MCF 10A (cell line): ENCODE measurements at regions not wholly inside any gene's neighbourhood (a gene's known extent, or its start where the extent isn't known, plus 50 kb on each side); places are given as distances from the start of the nearest gene placed in this dataset.

ENCODE experiments used
- BruUV-seq: library from RNA; stranded (reverse); fragments of 400-500 nt; replicated peaks from 2 replicates; lab custom pipeline; 2021; lab: Mats Ljungman, UMichigan
- CTCF ChIA-PET: fragments of 300-600 bp; sonication (Branson Sonifier 250); formaldehyde crosslinking; extraction: SDS; loops from one replicate; lab custom pipeline; 2021; ENCODE audit warnings: antibody characterized with exemption, inconsistent platforms; lab: Yijun Ruan, JAX
- POLR2A ChIA-PET: fragments of 300-600, 350-650 bp; sonication (Branson Sonifier 250); formaldehyde crosslinking; extraction: SDS; loops from one replicate; lab custom pipeline; 2020; ENCODE audit warnings: antibody characterized with exemption, inconsistent platforms; lab: Yijun Ruan, JAX
- DNase-seq: peaks from one replicate; pipeline ENCODE4 v3.0.0-alpha.2; 2018; ENCODE audit not compliant: unreplicated experiment
- H3K27ac Mint-ChIP-seq: one replicate; pipeline ENCODE4 v1.8.0; 2022; ENCODE audit warnings: mild to moderate bottlenecking, low read depth, mixed read lengths; ENCODE audit not compliant: unreplicated experiment
- H3K27me3 Mint-ChIP-seq: one replicate; pipeline ENCODE4 v1.8.0; 2022; ENCODE audit warnings: mixed read lengths; ENCODE audit not compliant: insufficient read depth, unreplicated experiment
- H3K36me3 Mint-ChIP-seq: one replicate; pipeline ENCODE4 v1.8.0; 2022; ENCODE audit warnings: mild to moderate bottlenecking, moderate library complexity, mixed read lengths; ENCODE audit not compliant: insufficient read depth, unreplicated experiment
- H3K4me1 Mint-ChIP-seq: one replicate; pipeline ENCODE4 v1.8.0; 2022; ENCODE audit warnings: mixed read lengths; ENCODE audit not compliant: insufficient read depth, unreplicated experiment
- H3K4me3 Mint-ChIP-seq: one replicate; pipeline ENCODE4 v1.8.0; 2022; ENCODE audit warnings: mild to moderate bottlenecking, moderate library complexity, mixed read lengths; ENCODE audit not compliant: unreplicated experiment
- H3K9me3 Mint-ChIP-seq: one replicate; pipeline ENCODE4 v1.8.0; 2022; ENCODE audit warnings: mixed read lengths; ENCODE audit not compliant: unreplicated experiment
- intact Hi-C: fragments of 100-400 bp; cut with micrococcal nuclease; formaldehyde crosslinking; loops from 2 replicates; pipeline ENCODE4 v1.14.1; 2022
- TF ChIP-seq, protein P1 (sequence below): fragments of 200-600 bp; IDR thresholded peaks from one replicate; pipeline ENCODE4 v1.8.0; 2022; ENCODE audit warnings: antibody characterized with exemption, mild to moderate bottlenecking; ENCODE audit not compliant: unreplicated experiment

DNA sequence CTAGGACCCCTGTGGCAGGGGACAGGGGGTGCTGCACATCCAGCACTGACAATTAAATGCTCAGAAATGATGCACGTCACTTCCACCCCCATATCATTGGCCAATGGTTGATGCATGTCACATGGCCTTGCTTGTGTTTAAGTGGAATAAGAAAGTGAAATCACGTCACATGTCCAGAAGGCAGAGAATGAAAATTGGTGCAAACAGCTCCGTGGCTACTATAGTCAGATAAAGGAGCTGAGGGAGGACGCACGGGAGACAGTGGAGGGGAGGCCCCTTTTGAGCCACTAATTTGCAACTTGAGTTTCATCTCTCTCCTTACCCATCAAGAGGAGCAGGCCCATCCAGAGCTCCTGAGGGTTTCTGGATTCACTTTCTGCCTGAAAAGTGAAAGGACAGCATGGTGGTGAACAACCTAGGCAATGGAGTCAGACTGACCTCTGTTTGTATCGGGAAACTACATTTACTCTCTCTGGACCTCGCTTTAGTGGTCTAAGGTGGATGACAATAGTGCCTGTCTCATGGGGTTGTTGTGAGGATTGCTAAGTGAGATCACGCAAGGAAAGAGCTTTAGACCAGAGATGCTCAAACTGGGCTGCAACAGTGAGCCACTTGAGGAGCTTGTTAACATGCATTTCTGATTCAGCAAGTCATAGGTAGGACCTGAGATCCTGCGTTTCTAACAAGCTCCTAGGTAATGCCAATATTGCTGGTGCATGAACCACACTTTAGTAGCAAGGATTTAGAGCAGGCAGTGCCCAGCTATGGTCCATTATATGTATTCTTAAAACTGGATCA is 133.9 kb upstream of the ADRA1B start:
- ChIA-PET POLR2A (interaction anchor here (0.8 kb wide), 2 partner anchors 11 to 1227 kb away, joined by 3 read pairs; no protein-coding TSS in a partner anchor), CTCF (interaction anchor here (0.6 to 1.7 kb wide), 3 partner anchors 9 to 202 kb away, joined by 4 read pairs; no protein-coding TSS in a partner anchor)
- Mint-ChIP-seq H3K27me3 (no peaks in the 10 kb centered on the region), H3K4me1 (peaks cover 42% of the 10 kb centered on the region), H3K4me3 (no peak overlapping the region), H3K27ac (no peak overlapping the region), H3K9me3 (no peaks in the 10 kb centered on the region), H3K36me3 (no peaks in the 10 kb centered on the region)
- no peak for DNase-seq
- TF ChIP-seq, protein P1, sequence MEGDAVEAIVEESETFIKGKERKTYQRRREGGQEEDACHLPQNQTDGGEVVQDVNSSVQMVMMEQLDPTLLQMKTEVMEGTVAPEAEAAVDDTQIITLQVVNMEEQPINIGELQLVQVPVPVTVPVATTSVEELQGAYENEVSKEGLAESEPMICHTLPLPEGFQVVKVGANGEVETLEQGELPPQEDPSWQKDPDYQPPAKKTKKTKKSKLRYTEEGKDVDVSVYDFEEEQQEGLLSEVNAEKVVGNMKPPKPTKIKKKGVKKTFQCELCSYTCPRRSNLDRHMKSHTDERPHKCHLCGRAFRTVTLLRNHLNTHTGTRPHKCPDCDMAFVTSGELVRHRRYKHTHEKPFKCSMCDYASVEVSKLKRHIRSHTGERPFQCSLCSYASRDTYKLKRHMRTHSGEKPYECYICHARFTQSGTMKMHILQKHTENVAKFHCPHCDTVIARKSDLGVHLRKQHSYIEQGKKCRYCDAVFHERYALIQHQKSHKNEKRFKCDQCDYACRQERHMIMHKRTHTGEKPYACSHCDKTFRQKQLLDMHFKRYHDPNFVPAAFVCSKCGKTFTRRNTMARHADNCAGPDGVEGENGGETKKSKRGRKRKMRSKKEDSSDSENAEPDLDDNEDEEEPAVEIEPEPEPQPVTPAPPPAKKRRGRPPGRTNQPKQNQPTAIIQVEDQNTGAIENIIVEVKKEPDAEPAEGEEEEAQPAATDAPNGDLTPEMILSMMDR = no peak
- intact Hi-C loops = no loop called here
- BruUV-seq = no TSS peak

DNA sequence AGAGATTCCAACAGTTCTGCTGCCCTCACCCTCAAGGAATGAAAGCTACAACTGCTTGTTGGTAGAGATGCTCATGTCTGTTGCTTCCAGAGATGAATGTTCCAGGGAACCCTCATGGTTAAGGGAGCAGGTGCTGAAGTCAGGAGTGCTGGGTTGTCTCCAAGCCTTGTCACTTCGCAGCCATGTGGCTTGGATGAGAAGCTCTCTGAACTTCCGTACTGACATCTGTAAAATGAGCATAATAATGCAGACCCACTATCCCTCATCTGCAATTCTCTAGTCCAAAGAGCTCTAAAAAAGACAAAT is 133.3 kb upstream of the ADRA1B start:
- ChIA-PET CTCF (interaction anchor here (0.6 to 1.7 kb wide), 2 partner anchors 21 to 202 kb away, joined by 4 read pairs; no protein-coding TSS in a partner anchor), POLR2A (no interaction called here)
- intact Hi-C loops = no loop called here
- peaks cover 47% of the 10 kb centered on the region for H3K4me1 Mint-ChIP-seq
- no peaks in the 10 kb centered on the region for H3K9me3 Mint-ChIP-seq
- H3K4me3 Mint-ChIP-seq = no peak overlapping the region
- H3K36me3 Mint-ChIP-seq = no peaks in the 10 kb centered on the region
- no peak overlapping the region for H3K27ac Mint-ChIP-seq
- TF ChIP-seq, protein P1 = no peak
- H3K27me3 Mint-ChIP-seq = no peaks in the 10 kb centered on the region
- BruUV-seq = no TSS peak
- DNase-seq = no peak

DNA sequence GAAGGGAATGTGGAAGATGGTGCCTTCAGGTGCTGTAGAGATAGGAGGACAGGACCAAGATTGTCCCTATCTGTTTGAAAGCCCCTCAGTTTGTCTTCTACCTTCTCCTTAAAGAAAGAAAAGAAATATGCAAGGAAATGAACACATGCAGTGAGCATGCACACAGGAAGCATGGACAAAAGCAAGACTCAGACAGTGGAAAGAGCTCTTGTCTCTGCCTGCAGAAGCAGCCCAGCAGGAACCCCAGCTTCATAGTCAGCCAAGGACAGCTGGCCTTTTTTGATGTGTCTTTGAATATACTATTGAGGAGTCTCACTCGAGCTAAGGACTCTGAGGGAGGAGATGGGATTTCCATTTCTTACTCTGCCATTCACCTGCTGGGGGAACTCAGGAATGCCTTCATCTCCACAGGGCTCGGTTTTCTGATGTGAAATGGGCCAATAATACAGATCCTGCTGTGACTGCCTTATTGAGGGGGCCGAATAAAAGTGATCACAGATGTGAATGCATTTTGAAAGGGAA is 132.5 kb upstream of the ADRA1B start:
- TF ChIP-seq, protein P1 = no peak
- no TSS peak for BruUV-seq
- no peaks in the 10 kb centered on the region for H3K36me3 Mint-ChIP-seq
- no peak overlapping the region for H3K27ac Mint-ChIP-seq
- ChIA-PET CTCF (no interaction called here), POLR2A (no interaction called here)
- intact Hi-C loops = no loop called here
- no peaks in the 10 kb centered on the region for H3K27me3 Mint-ChIP-seq
- no peak for DNase-seq
- peaks cover 41% of the 10 kb centered on the region for H3K4me1 Mint-ChIP-seq
- H3K9me3 Mint-ChIP-seq = no peaks in the 10 kb centered on the region
- H3K4me3 Mint-ChIP-seq = no peak overlapping the region

GRCh38 chr5:159784993-159785392 is 131.3 kb upstream of the ADRA1B start:
- no TSS peak for BruUV-seq
- H3K4me3 Mint-ChIP-seq = no peak overlapping the region
- H3K4me1 Mint-ChIP-seq = peaks cover 34% of the 10 kb centered on the region
- intact Hi-C loops = no loop called here
- no peaks in the 10 kb centered on the region for H3K9me3 Mint-ChIP-seq
- peak overlapping the region; percentile 24 for H3K27ac Mint-ChIP-seq
- CTCF ChIA-PET = no interaction called here
- no peaks in the 10 kb centered on the region for H3K36me3 Mint-ChIP-seq
- TF ChIP-seq, protein P1 = no peak
- no peaks in the 10 kb centered on the region for H3K27me3 Mint-ChIP-seq
- no peak for DNase-seq
- POLR2A ChIA-PET = no interaction called here
